ENCODE measurements at regions not wholly inside any gene's neighbourhood (a gene's known extent, or its start where the extent isn't known, plus 50 kb on each side); places are given as distances from the start of the nearest gene placed in this dataset.

DNA sequence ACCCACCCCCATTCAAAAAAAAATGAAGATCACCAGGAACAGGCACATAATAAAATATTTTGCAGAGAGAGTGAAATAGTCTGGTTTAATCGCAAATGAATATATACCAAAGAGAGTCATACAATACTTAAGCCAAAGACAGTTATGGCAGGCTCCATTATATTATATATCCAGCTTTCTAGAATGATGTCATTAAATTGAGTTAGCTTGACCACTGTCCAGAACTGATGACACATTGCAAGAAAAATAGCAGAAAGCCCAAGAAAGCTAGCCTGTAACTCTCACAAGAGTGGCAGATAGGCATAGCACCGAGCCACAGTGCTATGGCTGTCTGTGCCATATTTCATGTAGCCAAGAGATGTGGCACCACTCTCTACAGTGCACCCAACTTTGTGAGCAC lies 231.9 kb upstream of the SEMA6D start:
- Mint-ChIP-seq H3K9me3 (ENCODE audit: low read depth) (no peaks in the 10 kb centered on the region), H3K36me3 (no peaks in the 10 kb centered on the region), H3K27me3 (peaks cover 5% of the 10 kb centered on the region), H3K27ac (no peak overlapping the region), H3K4me1 (ENCODE audit: low read depth) (no peaks in the 10 kb centered on the region), H3K4me3 (no peak overlapping the region)

DNA sequence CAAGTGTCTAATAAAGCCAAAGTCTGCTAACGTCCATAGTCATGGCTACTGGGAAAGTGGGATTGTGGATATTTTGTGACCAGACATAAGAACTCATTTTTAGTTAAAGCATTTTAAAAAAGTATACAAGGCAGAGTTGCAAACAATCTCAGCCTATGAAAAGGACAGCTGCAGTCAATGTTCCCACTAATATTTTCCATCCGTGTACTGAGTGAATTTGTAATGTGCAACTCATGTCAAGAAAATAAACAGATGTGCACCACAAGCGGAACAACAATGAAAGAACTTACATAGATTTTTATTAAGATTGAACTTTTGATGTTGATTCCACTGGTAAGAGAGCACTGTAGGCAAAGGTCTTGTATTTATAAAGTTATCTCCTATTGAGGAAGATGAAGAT lies 231.3 kb upstream of the SEMA6D start:
- H3K36me3 Mint-ChIP-seq = no peaks in the 10 kb centered on the region
- no peaks in the 10 kb centered on the region for H3K4me1 Mint-ChIP-seq (ENCODE audit: low read depth)
- no peak overlapping the region for H3K4me3 Mint-ChIP-seq
- H3K27ac Mint-ChIP-seq = no peak overlapping the region
- no peaks in the 10 kb centered on the region for H3K9me3 Mint-ChIP-seq (ENCODE audit: low read depth)
- peaks cover 5% of the 10 kb centered on the region for H3K27me3 Mint-ChIP-seq

GRCh38 chr15:47492195-47492594 lies 225.1 kb upstream of the SEMA6D start:
- no peaks in the 10 kb centered on the region for H3K9me3 Mint-ChIP-seq (ENCODE audit: low read depth)
- H3K36me3 Mint-ChIP-seq = no peaks in the 10 kb centered on the region
- no peaks in the 10 kb centered on the region for H3K4me1 Mint-ChIP-seq (ENCODE audit: low read depth)
- H3K27me3 Mint-ChIP-seq = peaks cover 3% of the 10 kb centered on the region
- H3K4me3 Mint-ChIP-seq = no peak overlapping the region
- H3K27ac Mint-ChIP-seq = no peak overlapping the region

DNA sequence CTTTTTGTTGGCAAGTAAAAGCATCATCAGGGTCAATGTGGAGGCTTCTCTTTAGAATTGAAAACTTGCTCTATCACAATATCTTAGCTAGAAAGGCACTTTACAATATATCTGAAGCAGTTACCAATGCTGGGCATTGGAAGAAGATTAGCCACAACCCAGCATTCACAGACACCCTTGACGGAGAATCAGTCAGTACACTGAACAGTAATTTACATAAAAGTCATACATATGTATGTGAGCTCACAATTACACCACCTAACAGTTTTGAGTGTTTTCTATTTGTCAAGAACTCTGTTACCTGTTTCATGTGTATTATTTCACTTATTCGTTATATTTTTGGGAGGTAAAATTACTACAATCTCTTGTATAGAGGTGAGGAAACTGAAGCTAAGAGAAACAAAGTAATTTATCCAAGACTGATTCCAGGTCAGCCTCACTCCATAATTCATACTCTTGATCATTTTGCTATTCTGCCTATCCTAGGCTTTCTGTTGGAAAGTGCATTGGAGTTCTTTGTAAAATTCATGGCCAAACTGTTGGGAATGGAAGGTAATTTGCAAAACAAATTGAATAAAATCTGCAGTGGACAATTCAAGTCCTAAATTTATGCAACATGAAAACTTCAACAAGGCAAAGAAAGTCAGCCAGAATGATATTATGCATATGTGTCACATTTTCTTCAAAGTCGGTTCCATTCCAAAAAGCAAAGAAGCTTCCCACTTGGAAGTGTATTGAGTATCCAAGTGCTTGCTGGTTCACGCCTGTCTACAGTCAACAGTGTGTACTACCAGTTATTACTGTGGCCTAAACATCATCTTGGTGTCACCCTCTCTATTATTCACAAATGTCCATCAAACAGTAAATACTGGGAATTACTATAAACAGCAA lies 223.7 kb upstream of the SEMA6D start:
- H3K9me3 Mint-ChIP-seq (ENCODE audit: low read depth) = no peaks in the 10 kb centered on the region
- no peak overlapping the region for H3K4me3 Mint-ChIP-seq
- H3K27me3 Mint-ChIP-seq = peaks cover under 1% of the 10 kb centered on the region
- H3K36me3 Mint-ChIP-seq = no peaks in the 10 kb centered on the region
- H3K4me1 Mint-ChIP-seq (ENCODE audit: low read depth) = no peaks in the 10 kb centered on the region
- H3K27ac Mint-ChIP-seq = no peak overlapping the region

- Mint-ChIP-seq H3K27ac (no peak overlapping the region), H3K4me3 (no peak overlapping the region), H3K4me1 (ENCODE audit: low read depth) (no peaks in the 10 kb centered on the region), H3K9me3 (ENCODE audit: low read depth) (no peaks in the 10 kb centered on the region), H3K36me3 (no peaks in the 10 kb centered on the region), H3K27me3 (no peaks in the 10 kb centered on the region)
Observed at GRCh38 chr15:47496343-47497185, 220.7 kb upstream of the SEMA6D start.

DNA sequence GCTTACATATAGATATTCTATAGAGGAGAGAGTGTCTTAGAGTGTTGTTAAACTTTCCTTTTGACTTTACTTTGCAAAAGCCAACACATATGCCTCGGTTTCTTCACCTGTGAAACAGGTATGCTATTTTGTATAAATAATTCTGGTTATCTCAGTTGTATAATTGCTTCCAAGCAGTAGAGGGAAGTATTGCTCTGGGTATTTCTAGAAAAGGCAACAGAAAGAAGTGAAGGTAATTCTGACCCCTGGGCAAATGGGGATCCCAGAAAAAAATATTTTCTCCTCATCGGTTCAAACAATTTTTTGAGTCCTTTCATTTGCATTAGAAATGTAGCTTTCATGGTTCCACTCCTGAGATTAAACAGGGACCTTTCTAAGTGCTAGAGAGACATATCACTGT lies 216.5 kb upstream of the SEMA6D start:
- no peak overlapping the region for H3K27ac Mint-ChIP-seq
- no peaks in the 10 kb centered on the region for H3K4me1 Mint-ChIP-seq (ENCODE audit: low read depth)
- H3K27me3 Mint-ChIP-seq = no peaks in the 10 kb centered on the region
- no peaks in the 10 kb centered on the region for H3K36me3 Mint-ChIP-seq
- no peaks in the 10 kb centered on the region for H3K9me3 Mint-ChIP-seq (ENCODE audit: low read depth)
- H3K4me3 Mint-ChIP-seq = no peak overlapping the region

DNA sequence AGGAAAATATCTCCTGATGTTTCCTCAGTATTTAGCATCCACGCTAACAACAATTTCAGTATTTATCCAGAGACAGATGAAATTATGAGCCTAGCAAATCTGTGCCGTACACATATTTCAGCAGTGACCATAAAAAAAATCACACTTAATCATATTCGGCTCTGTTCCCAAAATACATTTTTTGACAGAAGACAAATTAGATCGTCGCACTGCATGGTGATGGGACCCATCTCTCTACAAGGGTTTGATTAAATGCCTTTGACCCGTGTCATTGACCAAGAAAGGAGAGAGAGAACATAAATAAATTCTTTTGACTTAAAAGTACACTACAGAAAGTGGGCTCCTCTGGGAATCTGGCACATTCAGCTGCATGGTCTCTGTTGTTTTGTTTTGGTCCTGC lies 215.3 kb upstream of the SEMA6D start:
- no peaks in the 10 kb centered on the region for H3K27me3 Mint-ChIP-seq
- no peaks in the 10 kb centered on the region for H3K36me3 Mint-ChIP-seq
- H3K4me3 Mint-ChIP-seq = no peak overlapping the region
- H3K9me3 Mint-ChIP-seq (ENCODE audit: low read depth) = no peaks in the 10 kb centered on the region
- H3K27ac Mint-ChIP-seq = no peak overlapping the region
- no peaks in the 10 kb centered on the region for H3K4me1 Mint-ChIP-seq (ENCODE audit: low read depth)

GRCh38 chr15:47503876-47504275 lies 213.4 kb upstream of the SEMA6D start:
- Mint-ChIP-seq H3K27me3 (no peaks in the 10 kb centered on the region), H3K9me3 (ENCODE audit: low read depth) (no peaks in the 10 kb centered on the region), H3K27ac (no peak overlapping the region), H3K4me1 (ENCODE audit: low read depth) (no peaks in the 10 kb centered on the region), H3K36me3 (no peaks in the 10 kb centered on the region), H3K4me3 (no peak overlapping the region)

DNA sequence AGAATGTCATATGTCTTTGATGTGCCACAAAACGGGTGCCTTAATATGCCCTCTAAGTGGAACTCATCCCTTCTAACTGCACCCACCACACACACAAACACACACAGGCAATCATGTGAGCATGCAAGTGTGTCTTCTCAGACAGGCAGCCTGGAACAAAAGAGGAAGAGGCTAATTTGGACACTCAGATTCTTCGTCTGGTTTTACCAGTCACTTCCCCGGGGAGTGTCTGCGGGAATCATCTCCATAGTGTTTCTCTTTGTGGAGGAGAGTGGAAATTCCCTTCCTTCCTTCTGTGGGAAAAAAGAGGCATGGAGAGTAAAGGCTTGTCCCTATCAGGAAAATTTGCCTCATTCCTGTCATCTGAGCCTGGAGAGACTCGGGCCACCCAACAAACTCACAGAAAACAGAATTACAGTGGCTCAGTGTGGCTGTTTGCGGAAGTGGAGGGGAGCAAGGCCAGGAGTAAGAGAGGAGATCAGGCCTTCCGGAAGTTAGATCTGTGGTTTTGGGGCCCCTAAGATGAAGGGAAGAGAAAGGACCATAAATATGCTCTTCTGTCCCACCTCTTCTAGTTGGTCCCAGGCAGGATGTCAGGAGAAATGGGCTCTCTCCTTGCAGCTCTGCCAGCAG lies 212.6 kb upstream of the SEMA6D start:
- Mint-ChIP-seq H3K36me3 (no peaks in the 10 kb centered on the region), H3K27ac (no peak overlapping the region), H3K4me1 (ENCODE audit: low read depth) (no peaks in the 10 kb centered on the region), H3K4me3 (no peak overlapping the region), H3K9me3 (ENCODE audit: low read depth) (no peaks in the 10 kb centered on the region), H3K27me3 (no peaks in the 10 kb centered on the region)

DNA sequence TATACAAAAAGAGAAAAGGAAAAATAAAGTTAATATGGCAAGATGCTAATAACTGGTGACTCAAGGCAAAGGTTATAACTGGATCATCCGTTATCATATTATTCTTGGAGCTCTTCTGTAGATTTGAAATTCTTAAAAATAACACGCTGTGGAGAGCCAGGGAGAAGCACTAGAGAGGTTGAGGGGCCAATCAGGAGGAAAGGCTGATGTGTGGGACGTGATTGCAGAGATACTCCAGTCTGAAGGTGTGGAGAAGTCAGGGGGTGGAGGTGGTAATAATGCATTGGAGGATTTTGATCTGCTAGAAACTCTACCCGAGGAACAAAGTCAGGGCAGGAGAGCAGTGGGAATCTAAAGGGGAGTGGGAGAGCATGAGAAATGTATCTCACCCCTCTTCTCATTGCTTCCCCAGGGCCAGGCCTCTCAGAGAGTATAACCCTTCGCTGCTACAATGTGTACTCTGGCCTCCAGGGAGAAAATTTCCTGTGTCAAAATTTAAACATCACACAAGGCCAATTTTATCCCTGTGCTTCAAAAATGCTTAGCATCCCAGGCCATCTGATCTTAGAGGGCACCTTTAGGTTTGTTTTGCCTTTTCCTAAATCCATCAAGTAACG lies 211.5 kb upstream of the SEMA6D start:
- H3K27ac Mint-ChIP-seq = no peak overlapping the region
- no peaks in the 10 kb centered on the region for H3K27me3 Mint-ChIP-seq
- no peaks in the 10 kb centered on the region for H3K9me3 Mint-ChIP-seq (ENCODE audit: low read depth)
- H3K4me3 Mint-ChIP-seq = no peak overlapping the region
- no peaks in the 10 kb centered on the region for H3K36me3 Mint-ChIP-seq
- H3K4me1 Mint-ChIP-seq (ENCODE audit: low read depth) = no peaks in the 10 kb centered on the region

DNA sequence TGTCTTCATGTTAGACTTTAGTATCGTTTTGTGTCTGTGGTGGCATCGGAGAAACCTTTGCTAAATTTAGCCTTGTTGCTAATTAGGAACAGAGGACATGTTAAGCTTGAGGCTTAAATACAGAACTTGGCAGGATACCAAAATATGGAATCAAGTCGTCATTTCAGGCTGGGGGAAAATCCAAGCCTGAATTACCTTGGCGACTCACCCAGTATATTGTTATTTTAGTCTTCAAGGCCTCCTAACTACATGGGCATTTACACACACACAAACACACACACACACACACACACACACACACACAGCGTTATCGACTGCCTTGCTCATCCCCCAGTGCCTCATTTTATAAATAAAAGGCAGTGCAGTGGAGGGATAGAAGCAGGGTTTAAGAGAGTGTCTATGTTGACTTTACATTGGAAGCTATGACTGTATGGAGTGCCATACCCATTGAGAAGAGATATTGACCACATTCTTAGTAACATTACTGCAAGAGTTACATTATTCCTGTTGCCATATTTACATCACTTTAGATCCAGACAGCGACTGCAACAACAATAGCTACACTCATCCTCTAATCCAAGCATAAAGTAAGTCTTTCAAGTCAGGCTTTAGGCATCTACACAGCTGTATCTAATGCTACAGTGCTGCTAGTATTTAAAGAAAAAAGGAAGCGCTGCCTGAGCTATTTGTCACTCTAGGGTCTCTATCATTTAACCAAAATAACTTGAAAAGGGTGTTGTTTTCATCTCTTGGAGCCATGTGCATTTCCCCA lies 210.8 kb upstream of the SEMA6D start:
- no peak overlapping the region for H3K4me3 Mint-ChIP-seq
- no peaks in the 10 kb centered on the region for H3K9me3 Mint-ChIP-seq (ENCODE audit: low read depth)
- H3K27ac Mint-ChIP-seq = no peak overlapping the region
- no peaks in the 10 kb centered on the region for H3K27me3 Mint-ChIP-seq
- no peaks in the 10 kb centered on the region for H3K4me1 Mint-ChIP-seq (ENCODE audit: low read depth)
- H3K36me3 Mint-ChIP-seq = no peaks in the 10 kb centered on the region

DNA sequence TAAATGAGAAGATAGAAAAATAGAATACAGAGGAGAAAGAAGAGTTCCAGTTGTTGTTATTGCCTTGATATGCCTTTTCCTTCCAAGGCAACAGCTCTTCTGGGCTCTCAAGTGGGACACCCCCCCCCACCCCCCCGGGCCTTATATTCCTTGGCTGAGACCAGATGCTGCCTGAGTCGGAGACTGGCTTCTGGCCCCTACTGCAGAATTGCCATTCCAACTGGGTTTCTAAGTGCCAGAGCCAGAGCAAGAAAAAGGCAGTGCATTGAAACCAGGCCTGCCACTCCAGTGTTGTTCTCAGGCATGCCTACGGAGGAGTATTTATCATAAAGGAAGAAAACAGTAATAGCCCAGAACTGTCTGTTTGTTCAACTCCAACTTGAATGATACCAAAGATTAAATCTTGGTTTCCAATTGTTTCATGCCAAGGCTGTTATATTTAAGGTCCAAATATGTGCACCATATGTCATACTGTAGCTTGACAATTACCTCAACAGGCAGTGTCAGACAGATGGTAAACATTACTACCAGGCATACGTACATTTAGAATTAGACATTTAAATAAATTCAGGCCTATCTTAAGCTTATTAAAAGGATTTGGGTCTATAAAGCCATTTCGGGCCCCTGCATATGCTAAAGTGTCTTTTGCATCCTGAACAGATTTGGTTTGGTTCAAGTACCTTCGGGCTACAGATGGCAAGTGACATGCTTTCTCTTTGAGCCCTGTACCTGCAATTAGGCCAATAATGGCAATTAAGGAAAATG lies 209.9 kb upstream of the SEMA6D start:
- Mint-ChIP-seq H3K4me1 (ENCODE audit: low read depth) (no peaks in the 10 kb centered on the region), H3K4me3 (no peak overlapping the region), H3K27me3 (no peaks in the 10 kb centered on the region), H3K9me3 (ENCODE audit: low read depth) (no peaks in the 10 kb centered on the region), H3K27ac (no peak overlapping the region), H3K36me3 (no peaks in the 10 kb centered on the region)

DNA sequence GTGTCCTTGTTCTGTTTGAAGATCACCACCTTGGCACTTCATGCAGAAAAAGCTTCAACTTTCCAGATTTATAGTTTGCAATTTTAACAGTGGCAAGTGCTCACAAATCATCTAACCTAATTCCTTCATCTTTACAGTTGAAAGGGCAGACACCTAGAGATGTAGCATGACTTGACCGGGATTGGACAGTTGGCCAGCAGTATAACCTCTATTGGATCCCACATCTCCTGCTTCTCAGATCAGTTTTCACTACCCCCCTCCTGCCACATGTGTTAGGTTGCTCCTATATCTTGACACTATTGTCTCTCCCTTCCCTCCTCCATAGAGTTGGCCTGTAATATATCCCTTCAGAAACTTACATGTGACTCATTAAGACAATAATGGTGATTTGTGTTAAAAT lies 206.0 kb upstream of the SEMA6D start:
- no peaks in the 10 kb centered on the region for H3K9me3 Mint-ChIP-seq (ENCODE audit: low read depth)
- no peak overlapping the region for H3K4me3 Mint-ChIP-seq
- no peaks in the 10 kb centered on the region for H3K4me1 Mint-ChIP-seq (ENCODE audit: low read depth)
- H3K36me3 Mint-ChIP-seq = no peaks in the 10 kb centered on the region
- no peak overlapping the region for H3K27ac Mint-ChIP-seq
- no peaks in the 10 kb centered on the region for H3K27me3 Mint-ChIP-seq

- no peaks in the 10 kb centered on the region for H3K36me3 Mint-ChIP-seq
- H3K27me3 Mint-ChIP-seq = no peaks in the 10 kb centered on the region
- no peaks in the 10 kb centered on the region for H3K9me3 Mint-ChIP-seq (ENCODE audit: low read depth)
- H3K4me1 Mint-ChIP-seq (ENCODE audit: low read depth) = no peaks in the 10 kb centered on the region
- H3K4me3 Mint-ChIP-seq = no peak overlapping the region
- no peak overlapping the region for H3K27ac Mint-ChIP-seq
Observed at GRCh38 chr15:47513471-47513870, 203.8 kb upstream of the SEMA6D start.

Data from activated naive CD8-positive, alpha-beta T cell (primary cell).